Breast epithelium (tissue), 4 donors: ENCODE measurements at regions not wholly inside any gene's neighbourhood (a gene's known extent, or its start where the extent isn't known, plus 50 kb on each side); places are given as distances from the start of the nearest gene placed in this dataset.
"Not testable (repeated sequence)": the region's sequence is repeated elsewhere in the genome, so short reads cannot be mapped to it uniquely, and the experiment has no call there.

Experiments
- DNase-seq, 2 donors: peaks; one replicate each; pipeline ENCODE4 v3.0.0-alpha.2; 2019; ENCODE audit warnings: low spot score in 2 of 2
- H3K27ac ChIP-seq, 2 donors: fragments of 200-600 bp; sonication (generic) in 1 of 2; one replicate each; pipeline ENCODE4 v1.5.1; 2016 to 2019; ENCODE audit warnings: mild to moderate bottlenecking in 1 of 2
- H3K27me3 ChIP-seq, 2 donors: fragments of 200-600 bp; sonication (generic) in 1 of 2; one replicate each; pipeline versions ENCODE4 v1.5.1 to v1.6.0; 2017 to 2019; ENCODE audit warnings: control low read depth in 1 of 2, mild to moderate bottlenecking in 1 of 2
- H3K36me3 ChIP-seq: fragments of 200-600 bp; one replicate; pipeline ENCODE4 v1.5.1; 2019
- H3K4me1 ChIP-seq, 2 donors: fragments of 200-600 bp; sonication (generic); one replicate each; pipeline ENCODE4 v1.5.1; 2016 to 2019; ENCODE audit warnings: control low read depth in 1 of 2
- H3K4me3 ChIP-seq, 3 donors: fragments of 200-600 bp; sonication (generic); 1 replicate in 2 of 3; 2 replicates in 1 of 3; pipeline ENCODE4 v1.5.1; 2016 to 2019; ENCODE audit warnings: mild to moderate bottlenecking in 3 of 3, moderate library complexity in 2 of 3
- H3K9me3 ChIP-seq, 2 donors: fragments of 200-600 bp; sonication (generic) in 1 of 2; one replicate each; pipeline ENCODE4 v1.5.1; 2016 to 2019; ENCODE audit warnings: control low read depth in 1 of 2
- CTCF ChIP-seq, 3 donors: fragments of 450-650 bp; IDR thresholded peaks; one replicate each; pipeline ENCODE4 v1.5.1; 2016 to 2017; ENCODE audit warnings: antibody characterized with exemption in 3 of 3, mild to moderate bottlenecking in 3 of 3, moderate library complexity in 3 of 3
- POLR2A ChIP-seq: fragments of 450-650 bp; IDR thresholded peaks from one replicate; pipeline ENCODE4 v1.6.1; 2016; ENCODE audit warnings: antibody characterized with exemption, mild to moderate bottlenecking, moderate library complexity
- POLR2AphosphoS5 ChIP-seq, 3 donors: sonication (generic); formaldehyde crosslinking; IDR thresholded peaks; one replicate each; pipeline ENCODE4 v1.6.1; 2017; ENCODE audit warnings: antibody characterized with exemption in 3 of 3
- intact Hi-C: fragments of 100-400 bp; cut with DNase I; formaldehyde crosslinking; loops from one replicate; pipeline ENCODE4 v1.15.1; 2023; ENCODE audit warnings: low total_unique reads

DNA sequence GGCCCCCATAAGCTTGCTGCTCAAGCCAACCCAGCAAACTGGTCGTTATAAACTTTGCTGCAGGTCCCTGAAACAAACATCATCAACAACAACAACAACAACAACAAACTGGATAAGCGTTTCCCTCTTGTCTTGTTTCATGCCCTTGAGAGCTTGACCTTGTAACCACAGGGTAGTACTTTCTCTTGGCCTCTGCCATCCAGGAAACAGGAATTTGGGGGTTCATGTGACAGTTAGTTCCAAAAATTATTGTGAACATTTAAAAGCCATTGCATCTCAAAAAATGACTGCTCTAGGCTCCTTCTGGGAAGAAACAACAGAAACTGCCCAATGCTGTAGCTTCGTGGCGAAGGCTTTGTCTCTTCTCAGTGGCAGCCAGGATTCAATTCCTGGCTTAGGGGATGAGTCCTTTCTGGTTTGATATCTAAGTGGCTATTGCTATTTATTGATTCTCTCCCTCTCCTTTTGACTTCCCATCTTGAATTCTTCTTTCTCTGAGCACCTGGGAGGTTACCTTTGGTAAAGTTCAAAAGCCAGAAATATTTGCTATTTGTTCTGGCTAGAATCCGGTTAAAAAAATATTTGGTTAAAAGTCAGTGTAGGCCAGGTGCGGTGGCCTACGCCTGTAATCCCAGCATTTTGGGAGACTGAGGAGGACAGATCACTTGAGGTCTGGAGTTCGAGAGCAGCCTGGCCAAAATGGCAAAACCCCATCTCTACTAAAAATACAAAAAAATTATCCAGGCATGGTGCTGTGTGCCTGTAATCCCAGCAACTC, 52.0 kb upstream of the CPM start:
- Histone ChIP-seq H3K4me3 (no peak overlapping the region), H3K27ac (no peak overlapping the region), H3K4me1 (no peaks in the 10 kb centered on the region), H3K27me3 (no peaks in the 10 kb centered on the region), H3K36me3 (no peaks in the 10 kb centered on the region), H3K9me3 (peaks cover 0 to 10% of the 10 kb centered on the region in 2 donors)
- intact Hi-C loops: no loop called here
- no peak for DNase-seq
- no peak for TF ChIP-seq POLR2AphosphoS5 (IDR thresholded peaks at IDR 0.05)
- TF ChIP-seq CTCF (IDR thresholded peaks at IDR 0.05): no peak

DNA sequence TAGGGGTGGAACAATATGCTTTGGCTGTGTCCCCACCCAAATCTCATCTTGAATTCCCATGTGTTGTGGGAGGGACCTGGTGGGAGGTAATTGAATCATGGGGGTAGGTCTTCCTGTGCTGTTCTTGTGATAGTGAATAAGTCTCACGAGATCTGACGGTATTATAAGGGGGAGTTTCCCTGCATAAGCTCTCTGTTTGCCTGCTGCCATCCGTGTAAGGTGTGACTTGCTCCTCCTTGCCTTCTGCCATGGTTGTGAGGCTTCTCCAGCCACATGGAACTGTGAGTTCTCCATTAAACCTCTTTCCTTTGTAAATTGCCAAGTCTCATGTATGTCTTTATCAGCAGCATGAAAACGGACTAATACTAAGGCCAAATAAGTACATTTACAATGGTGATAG, 64.6 kb upstream of the CPM start:
- H3K9me3 ChIP-seq, H3K36me3 ChIP-seq, H3K27me3 ChIP-seq, H3K4me1 ChIP-seq, intact Hi-C loops, H3K4me3 ChIP-seq, H3K27ac ChIP-seq, DNase-seq: not testable (repeated sequence)

GRCh38 chr12:68998041-68998440, 65.1 kb upstream of the CPM start:
- no peaks in the 10 kb centered on the region for H3K36me3 ChIP-seq
- no peaks in the 10 kb centered on the region for H3K4me1 ChIP-seq
- H3K9me3 ChIP-seq: peaks cover 0 to 10% of the 10 kb centered on the region in 2 donors
- H3K27ac ChIP-seq: no peak overlapping the region
- no peak for DNase-seq
- no peaks in the 10 kb centered on the region for H3K27me3 ChIP-seq
- no peak for TF ChIP-seq CTCF (IDR thresholded peaks at IDR 0.05)
- no peak for TF ChIP-seq POLR2A
- no peak for TF ChIP-seq POLR2AphosphoS5 (IDR thresholded peaks at IDR 0.05)
- intact Hi-C loops: no loop called here
- H3K4me3 ChIP-seq: no peak overlapping the region

GRCh38 chr12:69000074-69000473, 67.1 kb upstream of the CPM start:
- Histone ChIP-seq H3K4me3 (no peak overlapping the region), H3K27ac (no peak overlapping the region), H3K36me3 (no peaks in the 10 kb centered on the region), H3K4me1 (no peaks in the 10 kb centered on the region), H3K27me3 (no peaks in the 10 kb centered on the region), H3K9me3 (peaks cover 0 to 10% of the 10 kb centered on the region in 2 donors)
- TF ChIP-seq CTCF (IDR thresholded peaks at IDR 0.05): no peak
- TF ChIP-seq POLR2AphosphoS5 (IDR thresholded peaks at IDR 0.05): no peak
- TF ChIP-seq POLR2A: no peak
- DNase-seq: no peak
- intact Hi-C loops: no loop called here

DNA sequence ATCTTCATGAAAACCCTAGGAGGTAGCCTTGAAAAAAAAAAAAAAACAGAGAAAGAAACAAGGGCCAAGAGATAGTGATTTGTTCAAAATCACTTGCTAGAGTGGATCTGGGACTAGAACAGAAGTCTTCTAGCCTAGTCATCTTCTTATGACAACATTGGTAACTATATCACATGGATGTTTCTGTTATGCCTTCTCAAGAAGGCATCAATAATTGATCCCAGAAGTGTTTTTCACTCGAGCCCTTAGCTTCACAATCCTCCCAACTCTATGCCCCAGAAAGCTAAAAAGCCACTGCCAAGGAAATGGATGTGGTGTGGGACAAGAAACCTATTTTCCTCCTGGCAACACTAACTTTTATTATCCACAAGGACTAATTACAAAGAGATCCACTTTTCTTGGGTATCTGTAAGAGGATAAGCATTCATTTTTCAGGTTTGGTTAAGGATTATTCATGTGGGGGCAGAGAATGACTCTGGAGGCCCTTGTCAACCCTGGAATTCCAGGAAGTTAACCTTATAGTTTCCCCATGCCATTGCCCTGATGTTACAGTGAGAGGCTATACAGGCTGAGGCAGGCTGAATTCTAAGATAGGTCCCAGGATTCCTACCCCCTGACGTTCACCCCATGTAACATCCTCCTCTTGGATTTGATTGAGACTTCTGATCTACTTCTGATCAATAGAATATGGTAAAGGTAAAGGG, 67.7 kb upstream of the CPM start:
- H3K4me3 ChIP-seq: no peak overlapping the region
- H3K9me3 ChIP-seq: peaks cover 0 to 10% of the 10 kb centered on the region in 2 donors
- no peak for TF ChIP-seq POLR2A
- TF ChIP-seq CTCF (IDR thresholded peaks at IDR 0.05): no peak
- no peak for TF ChIP-seq POLR2AphosphoS5 (IDR thresholded peaks at IDR 0.05)
- intact Hi-C loops: no loop called here
- H3K27me3 ChIP-seq: no peaks in the 10 kb centered on the region
- no peak for DNase-seq
- H3K36me3 ChIP-seq: no peaks in the 10 kb centered on the region
- no peaks in the 10 kb centered on the region for H3K4me1 ChIP-seq
- H3K27ac ChIP-seq: no peak overlapping the region
